Fibroblast of villous mesenchyme (primary cell): ENCODE measurements at regions not wholly inside any gene's neighbourhood (a gene's known extent, or its start where the extent isn't known, plus 50 kb on each side); places are given as distances from the start of the nearest gene placed in this dataset.

Experiments
- DNase-seq: peaks from one replicate; pipeline ENCODE4 v3.0.0-alpha.2; 2010; ENCODE audit warnings: low read depth
- H3K4me3 ChIP-seq: 2 replicates; pipeline ENCODE4 v1.5.1; 2011; ENCODE audit warnings: low read depth, mild to moderate bottlenecking, low read length
- TF ChIP-seq, protein P1 (sequence below): IDR thresholded peaks from 2 replicates; pipeline ENCODE4 v1.5.1; 2012; ENCODE audit warnings: low read depth, mild to moderate bottlenecking, low read length; ENCODE audit not compliant: insufficient read depth

DNA sequence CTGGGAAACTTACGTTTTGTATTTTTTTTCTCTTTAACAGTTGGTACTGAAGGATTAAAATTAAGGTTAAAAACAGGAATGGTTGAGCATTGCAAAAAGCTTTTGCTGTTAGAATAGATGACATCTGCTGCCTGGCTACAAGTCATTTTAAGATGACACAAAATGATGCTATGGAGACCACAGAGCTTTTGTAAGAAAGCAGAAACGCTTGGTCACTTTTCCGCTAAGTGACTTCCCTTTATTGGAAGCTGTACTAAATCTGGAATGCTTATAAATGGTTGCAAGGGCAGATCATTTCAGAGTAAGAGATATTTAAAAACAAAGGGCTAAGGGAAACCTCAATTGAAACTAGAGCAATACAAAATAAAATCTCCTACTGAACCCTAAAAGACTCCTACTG lies 544.0 kb downstream of the STK39 start:
- DNase-seq, result no peak
- TF ChIP-seq, protein P1, sequence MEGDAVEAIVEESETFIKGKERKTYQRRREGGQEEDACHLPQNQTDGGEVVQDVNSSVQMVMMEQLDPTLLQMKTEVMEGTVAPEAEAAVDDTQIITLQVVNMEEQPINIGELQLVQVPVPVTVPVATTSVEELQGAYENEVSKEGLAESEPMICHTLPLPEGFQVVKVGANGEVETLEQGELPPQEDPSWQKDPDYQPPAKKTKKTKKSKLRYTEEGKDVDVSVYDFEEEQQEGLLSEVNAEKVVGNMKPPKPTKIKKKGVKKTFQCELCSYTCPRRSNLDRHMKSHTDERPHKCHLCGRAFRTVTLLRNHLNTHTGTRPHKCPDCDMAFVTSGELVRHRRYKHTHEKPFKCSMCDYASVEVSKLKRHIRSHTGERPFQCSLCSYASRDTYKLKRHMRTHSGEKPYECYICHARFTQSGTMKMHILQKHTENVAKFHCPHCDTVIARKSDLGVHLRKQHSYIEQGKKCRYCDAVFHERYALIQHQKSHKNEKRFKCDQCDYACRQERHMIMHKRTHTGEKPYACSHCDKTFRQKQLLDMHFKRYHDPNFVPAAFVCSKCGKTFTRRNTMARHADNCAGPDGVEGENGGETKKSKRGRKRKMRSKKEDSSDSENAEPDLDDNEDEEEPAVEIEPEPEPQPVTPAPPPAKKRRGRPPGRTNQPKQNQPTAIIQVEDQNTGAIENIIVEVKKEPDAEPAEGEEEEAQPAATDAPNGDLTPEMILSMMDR, result no peak
- H3K4me3 ChIP-seq, result no peak overlapping the region

- TF ChIP-seq, protein P1, result no peak
- DNase-seq, result no peak
- H3K4me3 ChIP-seq, result no peak overlapping the region
Measured at GRCh38 chr2:167702227-167702626, 545.2 kb downstream of the STK39 start.

DNA sequence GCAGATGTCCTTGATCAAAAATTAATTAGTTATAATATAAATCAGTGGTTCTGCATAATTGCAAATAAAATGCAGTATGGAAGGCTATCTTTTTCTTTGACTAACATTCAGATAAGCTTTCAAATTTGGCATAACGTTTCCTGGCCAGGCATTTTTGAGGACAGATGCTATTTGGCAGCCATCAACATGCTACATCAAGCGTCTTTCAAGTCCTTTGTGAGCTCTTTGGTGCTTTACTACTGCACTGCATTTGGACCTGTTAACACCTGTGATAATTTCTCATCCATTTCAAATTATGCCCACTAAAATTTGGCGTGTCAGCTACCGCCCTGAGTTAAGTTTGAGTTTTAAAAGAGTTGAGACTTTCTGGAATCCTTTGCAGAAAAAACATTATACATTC lies 545.7 kb downstream of the STK39 start:
- no peak for DNase-seq
- TF ChIP-seq, protein P1, result no peak
- no peak overlapping the region for H3K4me3 ChIP-seq

DNA sequence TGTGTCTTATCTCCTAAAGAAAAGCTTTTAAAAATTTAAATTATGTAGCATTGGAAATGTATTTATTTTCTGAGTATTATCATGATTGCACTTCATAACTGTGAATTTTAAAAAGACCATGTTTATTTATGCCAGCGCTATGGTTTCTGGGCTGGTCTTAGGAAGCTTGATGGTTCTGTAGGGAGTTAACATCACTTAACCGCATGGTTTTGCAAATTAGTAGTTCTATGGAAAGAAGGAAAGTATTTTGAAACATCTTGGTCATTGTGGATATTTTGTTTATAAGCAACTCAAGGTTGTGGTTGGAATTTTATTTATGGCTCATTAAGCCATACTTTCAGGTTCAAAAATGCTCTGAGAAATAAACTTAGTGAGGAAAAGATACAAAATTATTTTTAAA lies 549.4 kb downstream of the STK39 start:
- TF ChIP-seq, protein P1, result no peak
- H3K4me3 ChIP-seq, result no peak overlapping the region
- peak; percentile 10 for DNase-seq

GRCh38 chr2:167697194-167697593 lies 550.2 kb downstream of the STK39 start:
- DNase-seq, result no peak
- no peak overlapping the region for H3K4me3 ChIP-seq
- TF ChIP-seq, protein P1, result no peak

GRCh38 chr2:167692936-167693335 lies 554.5 kb downstream of the STK39 start:
- H3K4me3 ChIP-seq, result no peak overlapping the region
- DNase-seq, result no peak
- TF ChIP-seq, protein P1, result no peak

- no peak overlapping the region for H3K4me3 ChIP-seq
- no peak for DNase-seq
- TF ChIP-seq, protein P1, result no peak
Measured at GRCh38 chr2:167692191-167692590, 555.2 kb downstream of the STK39 start.
